GM23248 (cell line): ENCODE measurements at regions not wholly inside any gene's neighbourhood (a gene's known extent, or its start where the extent isn't known, plus 50 kb on each side); places are given as distances from the start of the nearest gene placed in this dataset.

ENCODE experiments used
- EZH2 ChIP-seq: fragments of 200-600 bp; sonication (generic); IDR thresholded peaks from 2 replicates; pipeline ENCODE4 v1.6.1; 2018; ENCODE audit warnings: antibody characterized with exemption, mild to moderate bottlenecking; ENCODE audit not compliant: insufficient read depth, poor library complexity, severe bottlenecking
- EZH2phosphoT487 ChIP-seq: fragments of 200-600 bp; sonication (generic); IDR thresholded peaks from 2 replicates; pipeline ENCODE4 v1.6.1; 2018; ENCODE audit warnings: antibody characterized with exemption, moderate library complexity, mild to moderate bottlenecking, low read depth; ENCODE audit not compliant: insufficient read depth

DNA sequence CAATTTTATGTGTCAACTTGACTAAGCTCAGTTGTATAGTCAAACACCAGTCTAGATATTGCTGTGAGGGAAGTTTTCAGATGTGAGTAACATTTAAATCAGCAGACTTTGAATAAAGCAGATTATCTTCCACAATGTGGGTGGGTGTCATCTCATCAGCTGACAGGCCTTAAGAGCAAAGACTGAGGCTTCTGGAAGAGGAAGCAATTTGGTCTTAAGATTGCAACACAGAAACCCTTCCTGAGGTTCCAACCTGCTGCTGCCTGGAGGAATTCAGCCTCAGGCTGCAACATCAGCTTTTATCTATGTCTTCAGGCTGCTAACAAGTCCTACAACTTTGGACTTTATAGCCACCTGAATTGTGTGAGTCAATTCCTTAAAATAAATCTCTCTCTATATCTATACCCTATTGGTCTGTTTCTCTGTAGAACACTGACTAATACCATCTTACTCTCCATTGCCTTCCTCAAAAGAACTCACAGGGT is 277.2 kb upstream of the PLET1 start:
- TF ChIP-seq EZH2 (no peak), EZH2phosphoT487 (no peak)
